ENCODE measurements at regions not wholly inside any gene's neighbourhood (a gene's known extent, or its start where the extent isn't known, plus 50 kb on each side); places are given as distances from the start of the nearest gene placed in this dataset.
"Not testable (repeated sequence)": the region's sequence is repeated elsewhere in the genome, so short reads cannot be mapped to it uniquely, and the experiment has no call there.

DNA sequence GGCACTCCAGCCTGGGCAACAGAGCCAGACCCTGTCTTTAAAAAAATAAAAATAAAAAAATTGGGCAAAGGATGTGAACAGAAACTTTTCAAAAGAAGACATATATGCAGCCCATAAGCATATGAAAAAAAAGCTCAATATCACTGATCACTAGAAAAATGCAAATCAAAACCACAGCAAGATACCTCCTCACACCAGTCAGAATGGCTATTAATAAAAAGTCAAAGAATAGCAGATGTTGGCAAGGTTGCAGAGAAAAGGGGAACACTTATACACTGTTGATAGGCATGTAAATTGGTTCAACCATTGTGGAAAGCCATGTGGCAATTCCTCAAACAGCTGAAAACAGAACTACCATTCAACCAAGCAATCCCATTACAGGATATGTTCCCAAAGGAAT is 204.1 kb upstream of the SRD5A2 start:
- H3K27me3 ChIP-seq (ENCODE audit: control insufficient read depth, insufficient read depth, low read length), result no peaks in the 10 kb centered on the region
- no peak for DNase-seq (ENCODE audit: low read depth, low spot score)
- no peaks in the 10 kb centered on the region for H3K4me1 ChIP-seq (ENCODE audit: control insufficient read depth, insufficient read depth, low read length)
- no peaks in the 10 kb centered on the region for H3K9me3 ChIP-seq (ENCODE audit: control insufficient read depth, insufficient read depth, low read length)
- H3K36me3 ChIP-seq (ENCODE audit: control insufficient read depth, insufficient read depth, low read length), result no peaks in the 10 kb centered on the region
- H3K4me3 ChIP-seq (ENCODE audit: low read length), result no peak overlapping the region
- H3K27ac ChIP-seq (ENCODE audit: low read length), result no peak overlapping the region

DNA sequence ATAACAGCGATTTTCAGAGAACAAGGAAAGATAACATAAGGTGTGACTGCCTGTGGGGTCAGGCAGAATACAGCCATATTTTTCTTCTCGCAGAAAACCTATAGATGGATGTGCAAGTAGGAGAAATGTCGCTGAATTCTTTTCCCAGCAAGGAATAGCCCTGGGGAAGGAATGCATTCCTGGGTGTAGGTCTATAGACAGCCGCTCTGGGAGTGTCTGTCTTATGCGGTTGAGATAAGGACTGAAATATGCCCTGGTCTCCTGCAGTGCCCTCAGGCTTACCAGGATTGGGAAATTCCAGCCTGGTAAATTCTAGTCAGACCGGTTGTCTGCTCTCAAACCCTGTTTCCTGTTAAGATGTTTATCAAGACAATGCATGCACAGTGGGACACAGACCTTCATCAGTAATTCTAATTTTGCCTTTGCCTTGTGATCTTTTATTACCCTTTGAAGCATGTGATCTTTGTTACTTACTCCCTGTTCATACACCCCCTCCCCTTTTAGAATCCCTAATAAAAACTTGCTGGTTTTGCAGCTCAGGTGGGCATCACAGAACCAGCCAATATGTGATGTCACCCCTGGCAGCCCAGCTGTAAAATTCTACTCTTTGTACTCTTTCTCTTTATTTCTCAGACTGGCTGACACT is 202.8 kb upstream of the SRD5A2 start:
- not testable (repeated sequence) for H3K27me3 ChIP-seq (ENCODE audit: control insufficient read depth, insufficient read depth, low read length); H3K36me3 ChIP-seq (ENCODE audit: control insufficient read depth, insufficient read depth, low read length); H3K9me3 ChIP-seq (ENCODE audit: control insufficient read depth, insufficient read depth, low read length); H3K4me1 ChIP-seq (ENCODE audit: control insufficient read depth, insufficient read depth, low read length); H3K27ac ChIP-seq (ENCODE audit: low read length); H3K4me3 ChIP-seq (ENCODE audit: low read length); DNase-seq (ENCODE audit: low read depth, low spot score)
- no CpG with 5 or more reads among the region's 6 CpGs for WGBS (ENCODE audit: insufficient coverage, insufficient read length)

DNA sequence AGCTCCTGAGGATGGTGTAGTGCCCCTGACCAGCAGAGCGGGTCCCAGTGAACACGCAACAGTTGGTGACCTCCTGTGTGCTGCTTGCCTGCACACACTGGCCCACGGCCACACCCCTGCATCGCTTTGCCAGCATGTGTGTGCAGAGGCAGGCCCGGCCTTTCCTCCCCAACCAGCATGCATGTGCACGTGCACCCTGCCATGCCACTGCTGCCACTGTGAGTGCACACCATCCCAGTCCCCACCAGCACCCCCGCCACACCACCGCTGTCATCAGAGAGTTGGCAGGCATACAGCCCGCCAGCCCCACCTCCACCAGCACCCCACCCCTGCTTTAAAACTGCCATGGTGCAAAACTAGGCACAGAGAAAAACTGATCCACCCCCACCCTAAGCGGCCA is 197.4 kb upstream of the SRD5A2 start:
- WGBS (ENCODE audit: insufficient coverage, insufficient read length), result no CpG with 5 or more reads among the region's 10 CpGs
- Histone ChIP-seq H3K4me1 (ENCODE audit: control insufficient read depth, insufficient read depth, low read length) (no peaks in the 10 kb centered on the region), H3K27me3 (ENCODE audit: control insufficient read depth, insufficient read depth, low read length) (no peaks in the 10 kb centered on the region), H3K27ac (ENCODE audit: low read length) (no peak overlapping the region), H3K9me3 (ENCODE audit: control insufficient read depth, insufficient read depth, low read length) (no peaks in the 10 kb centered on the region), H3K4me3 (ENCODE audit: low read length) (no peak overlapping the region), H3K36me3 (ENCODE audit: control insufficient read depth, insufficient read depth, low read length) (no peaks in the 10 kb centered on the region; the same call in 1 of the 2 replicates)
- no peak for DNase-seq (ENCODE audit: low read depth, low spot score)

DNA sequence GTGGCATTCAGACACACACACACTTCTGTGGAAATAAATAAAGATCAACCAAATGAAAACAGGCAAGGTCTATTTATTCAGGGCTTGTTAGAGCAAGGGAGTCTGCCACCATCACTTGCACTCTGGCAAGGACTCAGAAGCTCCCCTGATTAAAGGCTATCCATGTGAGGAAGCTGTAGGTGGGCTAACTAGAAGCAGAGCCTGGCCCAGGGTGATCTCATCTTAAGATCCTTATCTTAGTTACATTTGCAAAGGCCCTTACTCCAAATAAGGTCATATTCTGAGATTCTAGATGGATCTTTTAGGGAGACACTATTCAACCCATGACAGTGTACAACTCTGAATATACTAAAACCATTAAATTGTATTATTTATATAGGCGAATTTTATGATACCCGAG is 190.0 kb upstream of the SRD5A2 start:
- Histone ChIP-seq H3K4me1 (ENCODE audit: control insufficient read depth, insufficient read depth, low read length) (no peaks in the 10 kb centered on the region), H3K9me3 (ENCODE audit: control insufficient read depth, insufficient read depth, low read length) (no peaks in the 10 kb centered on the region), H3K27me3 (ENCODE audit: control insufficient read depth, insufficient read depth, low read length) (no peaks in the 10 kb centered on the region), H3K36me3 (ENCODE audit: control insufficient read depth, insufficient read depth, low read length) (no peaks in the 10 kb centered on the region), H3K27ac (ENCODE audit: low read length) (no peak overlapping the region), H3K4me3 (ENCODE audit: low read length) (no peak overlapping the region)
- WGBS (ENCODE audit: insufficient coverage, insufficient read length), result no CpG with 5 or more reads among the region's 2 CpGs
- DNase-seq (ENCODE audit: low read depth, low spot score), result no peak

DNA sequence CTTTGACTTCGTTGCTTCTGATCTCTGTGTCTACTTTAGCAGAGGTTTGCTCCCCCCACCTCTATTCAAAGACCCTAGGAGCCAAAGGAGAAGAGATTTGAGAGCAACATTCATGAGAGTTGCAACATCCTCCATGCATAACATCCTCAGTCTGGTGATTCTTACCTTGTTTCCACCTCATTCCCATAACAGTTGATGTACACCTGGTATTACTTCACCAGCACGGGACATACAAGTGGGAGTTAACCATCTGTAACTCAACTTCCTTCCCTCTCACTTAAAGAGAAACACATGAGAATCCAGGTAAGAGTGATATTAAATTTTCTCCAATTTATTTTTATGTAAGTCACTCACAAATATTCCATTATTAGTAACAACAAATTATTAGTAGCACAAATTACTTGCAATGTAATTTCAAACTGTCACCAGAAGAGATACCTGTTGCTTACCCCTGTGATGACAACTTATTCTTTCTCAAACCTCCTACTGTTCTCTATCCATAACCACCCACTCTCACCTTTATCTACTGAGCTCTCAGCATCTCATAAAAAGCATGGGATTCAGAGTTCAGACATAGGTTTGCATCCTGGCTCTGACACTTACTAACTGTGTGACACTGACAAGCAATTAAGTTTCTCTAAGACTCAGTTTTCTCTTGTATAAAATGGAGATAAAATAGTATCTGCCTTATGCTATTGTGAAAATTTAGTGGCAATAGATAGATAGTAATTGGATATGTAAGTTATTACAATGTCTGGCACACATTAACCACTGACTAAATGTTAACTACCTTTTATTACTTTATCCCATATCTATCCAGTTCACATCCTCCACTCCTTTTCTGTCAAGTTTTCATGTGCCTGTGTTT is 184.6 kb upstream of the SRD5A2 start:
- Histone ChIP-seq H3K4me1 (ENCODE audit: control insufficient read depth, insufficient read depth, low read length) (no peaks in the 10 kb centered on the region), H3K4me3 (ENCODE audit: low read length) (no peak overlapping the region), H3K27me3 (ENCODE audit: control insufficient read depth, insufficient read depth, low read length) (no peaks in the 10 kb centered on the region), H3K27ac (ENCODE audit: low read length) (no peak overlapping the region), H3K9me3 (ENCODE audit: control insufficient read depth, insufficient read depth, low read length) (no peaks in the 10 kb centered on the region), H3K36me3 (ENCODE audit: control insufficient read depth, insufficient read depth, low read length) (no peaks in the 10 kb centered on the region)
- DNase-seq (ENCODE audit: low read depth, low spot score), result no peak
- no CpG with 5 or more reads among the region's 2 CpGs for WGBS (ENCODE audit: insufficient coverage, insufficient read length)

DNA sequence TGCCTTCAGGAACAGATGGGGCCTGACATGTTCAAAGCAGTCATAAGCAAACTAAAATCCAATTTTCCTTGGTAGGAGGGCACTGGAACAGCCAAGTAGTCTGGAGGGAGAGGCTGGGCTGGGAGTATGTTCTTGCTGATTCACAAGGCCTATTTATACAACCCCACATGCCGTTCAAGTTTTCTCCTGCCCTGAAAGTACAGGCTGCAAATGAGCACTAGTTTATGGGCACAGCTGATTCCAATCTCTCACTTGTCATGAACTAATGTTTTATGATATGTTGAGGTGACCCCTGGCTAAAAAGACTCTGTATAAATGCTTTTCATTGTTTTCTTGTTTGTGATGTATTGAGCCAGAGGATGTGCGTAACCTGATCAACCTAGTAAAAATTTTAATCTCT is 183.4 kb upstream of the SRD5A2 start:
- no peak for DNase-seq (ENCODE audit: low read depth, low spot score)
- Histone ChIP-seq H3K4me1 (ENCODE audit: control insufficient read depth, insufficient read depth, low read length) (no peaks in the 10 kb centered on the region), H3K36me3 (ENCODE audit: control insufficient read depth, insufficient read depth, low read length) (no peaks in the 10 kb centered on the region), H3K4me3 (ENCODE audit: low read length) (no peak overlapping the region), H3K27ac (ENCODE audit: low read length) (no peak overlapping the region), H3K27me3 (ENCODE audit: control insufficient read depth, insufficient read depth, low read length) (no peaks in the 10 kb centered on the region), H3K9me3 (ENCODE audit: control insufficient read depth, insufficient read depth, low read length) (no peaks in the 10 kb centered on the region)
- no CpG with 5 or more reads among the region's 2 CpGs for WGBS (ENCODE audit: insufficient coverage, insufficient read length)

DNA sequence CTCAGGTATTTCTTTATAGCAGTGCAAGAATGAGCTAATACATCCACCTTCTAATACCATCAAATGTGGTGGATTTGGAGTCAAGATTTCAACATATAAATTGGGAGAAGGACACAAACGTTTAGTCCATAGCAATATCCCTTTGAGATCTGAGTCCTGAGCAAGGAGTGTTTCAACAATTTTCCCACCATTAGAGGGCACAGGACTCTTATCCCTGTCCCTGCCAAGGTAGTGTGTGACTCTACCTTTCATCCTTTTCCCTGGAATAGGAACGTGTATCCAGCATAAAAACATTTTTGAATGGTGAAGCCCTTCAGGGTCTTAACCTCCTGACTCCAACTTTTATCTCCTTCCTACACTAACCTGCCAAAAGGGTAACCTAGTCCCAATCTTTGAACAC is 181.3 kb upstream of the SRD5A2 start:
- no peak overlapping the region for H3K27ac ChIP-seq (ENCODE audit: low read length)
- no peak for DNase-seq (ENCODE audit: low read depth, low spot score)
- WGBS (ENCODE audit: insufficient coverage, insufficient read length), result no CpG with 5 or more reads among the region's 2 CpGs

DNA sequence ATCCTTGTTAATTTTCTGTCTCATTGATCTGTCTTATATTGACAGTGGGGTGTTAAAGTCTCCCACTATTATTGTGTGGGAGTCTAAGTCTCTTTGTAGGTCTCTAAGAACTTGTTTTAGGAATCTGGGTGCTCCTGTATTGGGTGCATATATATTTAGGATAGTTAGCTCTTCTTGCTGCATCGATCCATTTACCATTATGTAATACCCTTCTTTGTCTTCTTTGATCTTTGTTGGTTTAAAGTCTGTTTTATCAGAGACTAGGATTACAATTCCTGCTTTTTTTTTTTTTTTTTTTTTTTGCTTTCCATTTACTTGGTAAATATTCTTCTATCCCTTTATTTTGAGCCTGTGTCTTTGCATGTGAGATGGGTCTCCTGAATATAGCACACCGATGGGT is 176.6 kb upstream of the SRD5A2 start:
- no CpG with 5 or more reads among the region's 2 CpGs for WGBS (ENCODE audit: insufficient coverage, insufficient read length)
- not testable (repeated sequence) for H3K36me3 ChIP-seq (ENCODE audit: control insufficient read depth, insufficient read depth, low read length); H3K4me1 ChIP-seq (ENCODE audit: control insufficient read depth, insufficient read depth, low read length)

More for the DNA sequence above, 181.3 kb upstream of the SRD5A2 start:
- Histone ChIP-seq H3K27me3 (ENCODE audit: control insufficient read depth, insufficient read depth, low read length) (no peaks in the 10 kb centered on the region), H3K9me3 (ENCODE audit: control insufficient read depth, insufficient read depth, low read length) (no peaks in the 10 kb centered on the region), H3K4me3 (ENCODE audit: low read length) (no peak overlapping the region), H3K4me1 (ENCODE audit: control insufficient read depth, insufficient read depth, low read length) (no peaks in the 10 kb centered on the region), H3K36me3 (ENCODE audit: control insufficient read depth, insufficient read depth, low read length) (no peaks in the 10 kb centered on the region)

DNA sequence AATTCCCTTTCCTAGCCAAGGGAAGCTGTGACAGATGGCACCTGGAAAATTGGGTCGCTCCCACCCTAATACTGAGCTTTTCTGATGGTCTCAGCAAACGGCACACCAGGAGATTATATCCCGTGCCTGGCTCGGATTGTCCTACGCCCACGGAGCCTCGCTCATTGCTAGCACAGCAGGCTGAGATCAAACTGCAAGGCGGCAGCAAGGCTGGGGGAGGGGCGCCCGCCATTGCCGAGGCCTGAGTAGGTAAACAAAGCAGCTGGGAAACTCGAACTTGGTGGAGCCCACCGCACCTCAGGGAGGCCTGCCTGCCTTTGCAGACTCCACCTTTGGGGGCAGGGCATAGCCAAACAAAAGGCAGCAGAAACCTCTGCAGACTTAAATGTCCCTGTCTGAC is 168.0 kb upstream of the SRD5A2 start:
- H3K27ac ChIP-seq (ENCODE audit: low read length); H3K9me3 ChIP-seq (ENCODE audit: control insufficient read depth, insufficient read depth, low read length); H3K4me1 ChIP-seq (ENCODE audit: control insufficient read depth, insufficient read depth, low read length); H3K27me3 ChIP-seq (ENCODE audit: control insufficient read depth, insufficient read depth, low read length); DNase-seq (ENCODE audit: low read depth, low spot score); H3K4me3 ChIP-seq (ENCODE audit: low read length); H3K36me3 ChIP-seq (ENCODE audit: control insufficient read depth, insufficient read depth, low read length): not testable (repeated sequence)
- WGBS (ENCODE audit: insufficient coverage, insufficient read length), result no CpG with 5 or more reads among the region's 13 CpGs

More for the DNA sequence above, 176.6 kb upstream of the SRD5A2 start:
- DNase-seq (ENCODE audit: low read depth, low spot score); H3K27ac ChIP-seq (ENCODE audit: low read length); H3K9me3 ChIP-seq (ENCODE audit: control insufficient read depth, insufficient read depth, low read length); H3K27me3 ChIP-seq (ENCODE audit: control insufficient read depth, insufficient read depth, low read length); H3K4me3 ChIP-seq (ENCODE audit: low read length): not testable (repeated sequence)

DNA sequence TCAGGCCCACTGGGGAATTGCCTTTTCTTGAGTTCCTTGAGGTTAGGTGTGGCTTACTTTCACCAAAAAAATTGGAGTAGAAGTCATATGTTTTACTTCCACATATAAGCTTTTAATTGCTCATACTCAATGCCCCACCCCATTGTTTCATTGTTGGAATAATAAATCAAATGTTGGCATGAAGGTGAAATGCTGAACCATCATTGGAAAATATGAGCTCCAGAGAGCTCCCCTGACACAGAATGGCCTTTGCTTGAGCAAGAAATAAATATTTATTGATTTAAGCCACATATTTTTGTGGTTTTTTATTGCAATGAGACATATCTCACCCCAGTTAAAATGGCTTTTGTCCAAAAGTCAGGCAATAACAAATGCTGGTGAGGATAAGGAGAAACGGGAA is 167.3 kb upstream of the SRD5A2 start:
- WGBS (ENCODE audit: insufficient coverage, insufficient read length), result no CpG with 5 or more reads among the region's 1 CpG
- Histone ChIP-seq H3K27ac (ENCODE audit: low read length) (no peak overlapping the region), H3K36me3 (ENCODE audit: control insufficient read depth, insufficient read depth, low read length) (no peaks in the 10 kb centered on the region), H3K4me3 (ENCODE audit: low read length) (no peak overlapping the region), H3K4me1 (ENCODE audit: control insufficient read depth, insufficient read depth, low read length) (no peaks in the 10 kb centered on the region), H3K27me3 (ENCODE audit: control insufficient read depth, insufficient read depth, low read length) (no peaks in the 10 kb centered on the region), H3K9me3 (ENCODE audit: control insufficient read depth, insufficient read depth, low read length) (peaks cover 2% of the 10 kb centered on the region)
- no peak for DNase-seq (ENCODE audit: low read depth, low spot score)

DNA sequence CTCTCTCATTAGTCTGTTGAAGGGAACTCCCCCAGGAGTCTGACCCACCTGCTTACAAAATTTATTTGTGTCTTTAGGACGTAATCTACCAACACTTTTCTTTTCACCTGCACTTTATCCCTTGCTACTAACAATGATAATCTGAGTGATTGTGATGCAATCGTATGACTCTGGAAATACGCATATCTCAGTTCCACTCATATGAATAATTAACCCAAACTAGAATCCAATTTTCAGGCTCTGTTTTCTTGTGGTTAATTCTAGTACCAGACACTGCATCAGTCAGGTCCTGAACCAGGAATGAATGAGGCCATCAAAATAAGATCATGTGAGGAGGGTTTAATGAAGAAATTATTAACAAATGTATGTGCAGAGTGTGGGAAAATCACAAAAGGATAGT is 158.4 kb upstream of the SRD5A2 start:
- DNase-seq (ENCODE audit: low read depth, low spot score), result no peak
- H3K9me3 ChIP-seq (ENCODE audit: control insufficient read depth, insufficient read depth, low read length), result no peaks in the 10 kb centered on the region
- no CpG with 5 or more reads among the region's 3 CpGs for WGBS (ENCODE audit: insufficient coverage, insufficient read length)
- H3K36me3 ChIP-seq (ENCODE audit: control insufficient read depth, insufficient read depth, low read length), result no peaks in the 10 kb centered on the region
- no peak overlapping the region for H3K27ac ChIP-seq (ENCODE audit: low read length)
- no peaks in the 10 kb centered on the region for H3K27me3 ChIP-seq (ENCODE audit: control insufficient read depth, insufficient read depth, low read length)
- H3K4me3 ChIP-seq (ENCODE audit: low read length), result no peak overlapping the region
- H3K4me1 ChIP-seq (ENCODE audit: control insufficient read depth, insufficient read depth, low read length), result no peaks in the 10 kb centered on the region
